MM.1S (cell line): ENCODE measurements at regions not wholly inside any gene's neighbourhood (a gene's known extent, or its start where the extent isn't known, plus 50 kb on each side); places are given as distances from the start of the nearest gene placed in this dataset.

Experiments
- CTCF ChIP-seq: fragments of 300-600 bp; sonication (generic); IDR thresholded peaks from 2 replicates; pipeline ENCODE4 v1.5.1; 2016; ENCODE audit warnings: antibody characterized with exemption, low read length, mixed read lengths
- EZH2phosphoT487 ChIP-seq: fragments of 300-600 bp; sonication (generic); IDR thresholded peaks from 2 replicates; pipeline ENCODE4 v1.6.1; 2018; ENCODE audit warnings: antibody characterized with exemption, low read length

- no peak for TF ChIP-seq CTCF
- TF ChIP-seq EZH2phosphoT487 = no peak
Observed at GRCh38 chr6:23445157-23445710, 680.8 kb upstream of the NRSN1 start.
